Liver (tissue), 8 donors: ENCODE measurements at regions not wholly inside any gene's neighbourhood (a gene's known extent, or its start where the extent isn't known, plus 50 kb on each side); places are given as distances from the start of the nearest gene placed in this dataset.

Experiments used
- DNase-seq: peaks from one replicate; pipeline ENCODE4 v3.0.0-alpha.2; 2017; ENCODE audit warnings: low spot score
- H3K27ac ChIP-seq, 2 donors: one replicate each; pipeline ENCODE4 v1.7.0; 2013; ENCODE audit warnings: inconsistent platforms in 2 of 2, low read length in 2 of 2, control low read depth in 1 of 2, low read depth in 1 of 2, mild to moderate bottlenecking in 1 of 2
- H3K27me3 ChIP-seq, 4 donors: one replicate each; pipeline versions ENCODE4 v1.6.1 to v1.7.0; 2013; ENCODE audit warnings: low read length in 3 of 4, inconsistent platforms in 1 of 4, mild to moderate bottlenecking in 1 of 4, moderate library complexity in 1 of 4; ENCODE audit not compliant: control insufficient read depth in 4 of 4, insufficient read depth in 4 of 4
- H3K36me3 ChIP-seq, 4 donors: one replicate each; pipeline versions ENCODE4 v1.6.1 to v1.7.0; 2013; ENCODE audit warnings: low read length in 3 of 4, mild to moderate bottlenecking in 3 of 4, low read depth in 1 of 4, moderate library complexity in 1 of 4; ENCODE audit not compliant: control insufficient read depth in 4 of 4, insufficient read depth in 3 of 4
- H3K4me1 ChIP-seq, 4 donors: one replicate each; pipeline versions ENCODE4 v1.6.1 to v1.7.0; 2013; ENCODE audit warnings: low read length in 3 of 4, mild to moderate bottlenecking in 3 of 4, moderate library complexity in 1 of 4; ENCODE audit not compliant: control insufficient read depth in 4 of 4, insufficient read depth in 4 of 4
- H3K4me3 ChIP-seq, 3 donors: one replicate each; pipeline versions ENCODE4 v1.6.1 to v1.7.0; 2013; ENCODE audit warnings: low read length in 3 of 3, control low read depth in 1 of 3, low read depth in 1 of 3, mild to moderate bottlenecking in 1 of 3
- H3K9ac ChIP-seq, 2 donors: one replicate each; pipeline ENCODE4 v1.7.0; 2013; ENCODE audit warnings: low read length in 2 of 2, mild to moderate bottlenecking in 2 of 2, moderate library complexity in 2 of 2, control low read depth in 1 of 2, low read depth in 1 of 2
- H3K9me3 ChIP-seq, 4 donors: one replicate each; pipeline versions ENCODE4 v1.6.1 to v1.7.0; 2013; ENCODE audit warnings: low read length in 3 of 4; ENCODE audit not compliant: control insufficient read depth in 4 of 4
- ATF3 ChIP-seq: IDR thresholded peaks from 2 replicates; pipeline ENCODE4 v1.6.1; 2016; ENCODE audit warnings: antibody characterized with exemption
- CTCF ChIP-seq: fragments of 150-350 bp; IDR thresholded peaks from 2 replicates; pipeline ENCODE4 v1.5.1; 2017; ENCODE audit warnings: improper control_type of control experiment, low read depth, low read length; ENCODE audit not compliant: missing input control
- EGR1 ChIP-seq, 2 donors: IDR thresholded peaks; 2 replicates each; pipeline ENCODE4 v1.6.1; 2016 to 2018; ENCODE audit warnings: antibody characterized with exemption in 2 of 2, low read depth in 2 of 2
- FOXA1 ChIP-seq: IDR thresholded peaks from 2 replicates; pipeline ENCODE4 v1.6.1; 2016; ENCODE audit warnings: antibody characterized with exemption
- FOXA2 ChIP-seq: IDR thresholded peaks from 2 replicates; pipeline ENCODE4 v1.6.1; 2016; ENCODE audit warnings: antibody characterized with exemption
- GABPA ChIP-seq, 2 donors: IDR thresholded peaks in 1 of 2; conservative IDR thresholded peaks in 1 of 2; 2 replicates each; pipeline ENCODE4 v1.6.1; 2016; ENCODE audit warnings: antibody characterized with exemption in 2 of 2, mild to moderate bottlenecking in 1 of 2, moderate library complexity in 1 of 2
- HNF4A ChIP-seq, 2 donors: conservative IDR thresholded peaks; 2 replicates each; pipeline ENCODE4 v1.6.1; 2016; ENCODE audit warnings: antibody characterized with exemption in 2 of 2, mild to moderate bottlenecking in 2 of 2
- HNF4G ChIP-seq: IDR thresholded peaks from 2 replicates; pipeline ENCODE4 v1.6.1; 2016; ENCODE audit warnings: antibody characterized with exemption
- JUND ChIP-seq, 2 donors: IDR thresholded peaks; 2 replicates each; pipeline ENCODE4 v1.6.1; 2016; ENCODE audit warnings: antibody characterized with exemption in 2 of 2
- MAX ChIP-seq: IDR thresholded peaks from 2 replicates; pipeline ENCODE4 v1.6.1; 2016; ENCODE audit warnings: antibody characterized with exemption
- NR2F2 ChIP-seq: IDR thresholded peaks from 2 replicates; pipeline ENCODE4 v1.6.1; 2016; ENCODE audit warnings: antibody characterized with exemption
- RAD21 ChIP-seq, 2 donors: IDR thresholded peaks; 2 replicates each; pipeline ENCODE4 v1.6.1; 2016; ENCODE audit warnings: antibody characterized with exemption in 2 of 2, mild to moderate bottlenecking in 2 of 2
- REST ChIP-seq: IDR thresholded peaks from 2 replicates; pipeline ENCODE4 v1.6.1; 2016; ENCODE audit warnings: antibody characterized with exemption, mild to moderate bottlenecking
- RXRA ChIP-seq, 2 donors: IDR thresholded peaks; 2 replicates each; pipeline ENCODE4 v1.6.1; 2017 to 2018; ENCODE audit warnings: antibody characterized with exemption in 2 of 2, mild to moderate bottlenecking in 1 of 2
- SP1 ChIP-seq: IDR thresholded peaks from 2 replicates; pipeline ENCODE4 v1.6.1; 2018; ENCODE audit warnings: antibody characterized with exemption, mild to moderate bottlenecking
- TAF1 ChIP-seq: conservative IDR thresholded peaks from 2 replicates; pipeline ENCODE4 v1.6.1; 2016; ENCODE audit warnings: antibody characterized with exemption, mild to moderate bottlenecking
- YY1 ChIP-seq: IDR thresholded peaks from 2 replicates; pipeline ENCODE4 v1.6.1; 2016; ENCODE audit warnings: antibody characterized with exemption, mild to moderate bottlenecking
- ZBTB33 ChIP-seq: IDR thresholded peaks from 2 replicates; pipeline ENCODE4 v1.6.1; 2016; ENCODE audit warnings: antibody characterized with exemption
- WGBS: extraction: QIAGEN DNeasy Blood & Tissue Kit; methylation state at CpG from one replicate; pipeline ENCODE4 v1.1.7; 2013; 5-methylcytosine and 5-hydroxymethylcytosine counted together
- donor health status: healthy.
- donor health status: healthy.
- donor health status: healthy.
- donor health status: healthy.
- donor health status: healthy.

- Histone ChIP-seq H3K4me3 (no peak overlapping the region), H3K27ac (no peak overlapping the region), H3K9me3 (no peaks in the 10 kb centered on the region), H3K36me3 (no peaks in the 10 kb centered on the region), H3K9ac (no peak overlapping the region), H3K27me3 (no peaks in the 10 kb centered on the region), H3K4me1 (no peaks in the 10 kb centered on the region)
- no peak for TF ChIP-seq TAF1
- TF ChIP-seq JUND (IDR thresholded peaks at IDR 0.05), result no peak
- no peak for TF ChIP-seq EGR1 (IDR thresholded peaks at IDR 0.05; ENCODE audit: low read depth in 2 of 2)
- TF ChIP-seq REST, result no peak
- TF ChIP-seq ATF3, result no peak
- no peak for TF ChIP-seq FOXA2
- TF ChIP-seq GABPA (IDR thresholded peaks at IDR 0.05 in 1 of 2, conservative IDR thresholded peaks at IDR 0.05 in 1 of 2), result no peak
- TF ChIP-seq NR2F2, result no peak
- no peak for TF ChIP-seq FOXA1
- no peak for TF ChIP-seq CTCF
- TF ChIP-seq SP1, result no peak
- no peak for TF ChIP-seq YY1
- DNase-seq, result no peak
- 95% methylated on average over 1 of the region's 1 CpG for WGBS
These were observed 766.4 kb upstream of the CITED2 start for GRCh38 chr6:140140891-140141290.

- Histone ChIP-seq H3K4me1 (no peaks in the 10 kb centered on the region), H3K9ac (no peak overlapping the region), H3K9me3 (peaks cover 0 to 7% (median 0%) of the 10 kb centered on the region in 4 donors), H3K27me3 (no peaks in the 10 kb centered on the region), H3K27ac (no peak overlapping the region), H3K4me3 (no peak overlapping the region), H3K36me3 (no peaks in the 10 kb centered on the region)
- 76% methylated on average over 5 of the region's 5 CpGs for WGBS
- no peak for DNase-seq
- TF ChIP-seq HNF4G, result no peak
- TF ChIP-seq EGR1 (IDR thresholded peaks at IDR 0.05; ENCODE audit: low read depth in 2 of 2), result no peak
- no peak for TF ChIP-seq RAD21 (IDR thresholded peaks at IDR 0.05)
- TF ChIP-seq GABPA (IDR thresholded peaks at IDR 0.05 in 1 of 2, conservative IDR thresholded peaks at IDR 0.05 in 1 of 2), result no peak
- no peak for TF ChIP-seq ATF3
- TF ChIP-seq SP1, result no peak
- TF ChIP-seq ZBTB33, result no peak
- no peak for TF ChIP-seq RXRA (IDR thresholded peaks at IDR 0.05)
- no peak for TF ChIP-seq HNF4A (conservative IDR thresholded peaks at IDR 0.05)
- no peak for TF ChIP-seq FOXA1
- no peak for TF ChIP-seq YY1
- TF ChIP-seq CTCF, result no peak
- TF ChIP-seq FOXA2, result no peak
- no peak for TF ChIP-seq MAX
- no peak for TF ChIP-seq TAF1
- TF ChIP-seq NR2F2, result no peak
- TF ChIP-seq JUND (IDR thresholded peaks at IDR 0.05), result no peak
These were observed 764.0 kb upstream of the CITED2 start for GRCh38 chr6:140138311-140139010.
